Stimulated activated CD4-positive, alpha-beta T cell treated with anti-CD3 and anti-CD28 coated beads, TNF-alpha, amount 100 ng/mL, for 48 hours (primary cell): ENCODE measurements at regions not wholly inside any gene's neighbourhood (a gene's known extent, or its start where the extent isn't known, plus 50 kb on each side); places are given as distances from the start of the nearest gene placed in this dataset.

ENCODE experiments used
- DNase-seq, 3 donors: peaks; one replicate each; pipeline ENCODE4 v3.0.0-alpha.2; 2020; ENCODE audit warnings: low read depth in 3 of 3

DNA sequence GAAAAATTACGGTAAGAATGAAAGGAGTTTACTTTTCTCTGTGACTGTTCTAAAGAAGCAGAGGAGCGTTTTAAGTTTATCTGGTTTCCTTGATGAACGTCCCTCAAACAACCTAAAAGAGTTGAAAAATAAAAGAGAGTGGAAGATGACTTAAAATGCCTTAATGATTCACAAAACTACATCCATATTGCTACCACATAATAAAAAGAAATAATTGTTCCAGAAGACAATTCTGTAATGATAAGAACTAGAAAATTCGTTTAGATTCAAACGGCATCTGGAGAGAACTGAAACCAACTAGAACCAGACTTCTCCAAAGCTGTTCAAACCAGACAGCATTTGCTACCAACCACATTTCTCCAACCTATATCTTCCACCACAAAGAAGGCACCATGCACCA lies 68.1 kb downstream of the TEKT4 start:
- DNase-seq: no peak

DNA sequence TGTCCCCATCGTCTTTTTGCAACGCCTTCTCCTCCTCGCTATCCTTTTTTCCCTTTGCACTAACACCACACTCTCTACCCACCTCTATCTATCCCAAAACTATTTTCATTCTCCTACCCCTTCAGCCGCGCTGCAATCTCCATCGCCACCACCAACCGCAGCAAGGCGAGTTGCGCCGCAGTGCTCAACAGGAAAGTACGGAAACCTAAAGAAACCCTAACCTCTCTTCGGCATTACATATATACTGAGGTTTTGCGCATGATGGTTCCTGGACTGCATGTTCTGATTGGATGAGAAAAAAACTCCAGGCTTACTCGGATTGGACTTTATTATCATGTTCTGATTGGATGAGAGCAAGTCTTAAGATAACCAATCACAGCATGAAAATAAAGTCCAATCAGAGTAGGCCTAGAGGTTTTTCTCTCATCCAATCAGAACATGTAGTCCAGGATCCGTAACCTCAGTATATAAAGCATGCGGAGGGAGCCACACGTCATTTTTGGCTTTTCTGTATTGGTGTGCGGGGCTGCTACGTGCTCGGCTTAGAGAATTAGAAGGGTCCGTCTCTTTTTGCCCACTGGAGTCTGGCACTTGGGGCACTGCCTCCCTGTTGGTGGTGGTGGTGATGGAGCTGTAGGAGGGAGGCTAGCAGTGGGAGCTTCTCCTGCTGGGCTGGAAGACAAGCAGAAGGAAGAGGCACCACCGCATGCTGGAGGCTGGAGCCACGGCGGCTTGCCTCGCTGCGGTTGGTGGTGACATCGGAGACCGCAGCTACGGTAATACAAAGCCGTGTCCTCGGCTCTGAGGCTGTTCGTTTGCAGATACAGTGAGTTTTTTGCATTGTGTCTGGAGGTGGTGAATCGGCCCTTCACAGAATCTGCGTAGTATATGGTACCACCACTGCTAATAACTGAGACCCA lies 76.1 kb downstream of the TEKT4 start:
- no peak for DNase-seq

DNA sequence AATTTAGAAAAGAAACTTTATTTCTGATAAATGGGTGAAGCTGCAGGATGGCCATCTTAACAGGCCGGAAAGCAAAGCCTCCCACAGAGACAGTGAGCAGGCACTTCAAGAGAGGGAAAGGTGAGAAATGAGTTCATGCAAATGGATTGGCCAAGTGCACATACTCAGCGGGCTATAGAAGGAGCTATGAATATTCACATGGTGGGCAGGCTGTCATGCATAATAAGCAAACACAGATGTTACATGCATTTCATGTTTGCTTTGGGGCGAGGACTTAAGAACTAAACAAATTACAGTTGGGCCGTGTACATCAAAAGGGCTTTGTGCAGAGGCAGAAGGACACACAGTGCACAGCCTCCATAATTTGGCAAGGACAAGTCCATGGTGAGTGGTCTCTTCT lies 69.8 kb upstream of the MAL start:
- DNase-seq: no peak

DNA sequence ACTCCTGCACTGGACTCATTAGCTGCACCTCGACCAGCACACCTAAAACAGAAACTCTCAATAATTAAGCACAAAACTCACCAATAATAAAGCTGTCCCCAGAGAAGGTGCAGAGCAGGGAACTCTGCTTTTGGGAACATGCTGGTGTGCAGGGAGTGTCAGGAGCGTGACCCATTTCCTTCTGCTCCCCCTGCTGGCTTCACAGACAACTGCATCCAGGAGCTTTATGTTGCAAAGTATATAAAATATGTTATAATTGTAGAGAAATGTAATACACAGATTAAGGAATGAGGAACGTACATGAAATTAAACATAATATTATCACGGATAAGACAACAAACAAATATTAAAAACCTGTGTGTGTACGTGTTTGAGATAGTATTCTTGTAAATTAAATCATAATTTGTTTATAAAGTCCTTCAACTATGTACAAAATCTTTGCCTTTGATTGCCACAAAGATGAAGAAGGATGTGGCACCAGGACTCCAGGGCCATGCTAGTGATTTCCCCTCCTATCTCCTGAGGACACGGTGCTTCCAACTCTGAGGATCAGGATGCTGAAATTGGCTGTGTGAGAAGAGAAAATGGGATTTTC lies 68.6 kb upstream of the MAL start:
- peak in 2 of 3 donors; percentile 12 to 19 for DNase-seq

DNA sequence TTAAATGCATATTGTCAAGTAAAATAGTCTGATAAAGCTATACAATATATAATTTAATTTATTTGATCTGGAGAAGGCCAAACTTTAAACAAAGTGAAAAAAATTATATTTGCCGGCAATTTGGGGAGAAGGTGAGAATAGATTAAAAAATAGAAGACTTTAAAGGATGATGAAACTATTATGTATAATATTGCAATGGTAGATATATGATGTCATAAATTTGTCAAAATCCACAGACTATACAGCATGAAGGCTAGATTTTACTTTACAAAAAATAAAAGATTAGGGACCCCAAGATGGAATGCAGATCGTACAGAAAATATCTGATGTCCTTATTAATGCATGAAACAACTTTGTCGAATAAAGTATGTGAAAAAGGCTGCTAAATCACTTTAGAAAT lies 67.3 kb upstream of the MAL start:
- DNase-seq: no peak

DNA sequence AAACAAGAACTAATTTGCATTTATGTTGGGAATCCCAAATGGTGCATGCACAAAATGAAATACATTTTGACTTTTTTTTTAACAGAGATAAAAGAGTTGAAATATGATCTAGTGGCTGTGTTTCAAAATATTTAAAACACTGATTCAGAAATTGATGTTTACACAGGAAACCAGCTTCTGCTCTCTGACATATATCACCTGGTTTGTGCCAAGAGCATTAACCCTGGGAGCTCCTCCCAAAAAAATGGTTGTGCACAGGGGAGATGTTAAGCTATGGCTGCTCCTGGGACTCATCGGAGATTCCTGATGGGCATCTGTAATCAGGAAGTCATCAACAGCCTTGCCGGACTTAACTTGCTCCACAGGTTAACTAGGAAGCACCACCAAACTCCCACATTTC lies 65.2 kb upstream of the MAL start:
- no peak for DNase-seq

DNA sequence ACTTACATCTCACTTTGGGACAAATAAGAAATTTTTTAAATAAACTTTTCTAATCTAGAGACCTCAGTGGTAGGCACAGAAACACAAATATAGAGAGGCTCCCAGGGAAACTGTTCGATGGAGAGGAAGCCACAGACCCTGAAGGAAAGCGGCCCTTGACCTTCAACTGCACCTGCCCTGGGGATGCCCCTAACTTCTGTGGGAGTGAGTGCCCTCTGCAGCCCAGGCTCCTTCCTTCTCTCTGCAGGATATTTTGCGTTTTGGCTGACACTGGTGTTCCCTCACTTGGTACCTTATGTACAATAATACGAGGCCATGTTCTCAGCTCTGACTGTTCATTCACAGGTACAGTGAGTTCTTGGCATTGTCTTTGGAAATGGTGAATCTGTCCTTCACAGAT lies 64.8 kb upstream of the MAL start:
- DNase-seq: no peak

DNA sequence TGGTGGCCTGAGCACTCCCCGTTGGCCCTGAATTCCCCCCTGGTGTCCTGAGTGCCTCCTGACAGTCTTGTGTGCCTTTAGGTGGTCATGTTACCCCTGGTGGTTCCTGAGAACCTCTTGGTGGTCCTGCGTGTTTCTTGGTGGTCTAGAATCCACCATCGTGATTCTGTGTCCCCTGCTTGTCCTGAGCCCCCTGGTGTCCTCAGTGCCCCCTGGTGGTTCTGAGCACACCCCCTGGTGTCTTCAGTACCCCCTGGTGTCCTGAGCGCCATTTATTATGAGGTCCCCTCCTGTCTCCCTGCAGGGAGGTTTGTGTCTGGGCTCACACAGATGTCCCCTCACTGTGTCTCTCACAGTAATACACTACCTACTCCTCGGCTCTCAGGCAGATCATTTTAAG lies 61.3 kb upstream of the MAL start:
- DNase-seq: no peak

DNA sequence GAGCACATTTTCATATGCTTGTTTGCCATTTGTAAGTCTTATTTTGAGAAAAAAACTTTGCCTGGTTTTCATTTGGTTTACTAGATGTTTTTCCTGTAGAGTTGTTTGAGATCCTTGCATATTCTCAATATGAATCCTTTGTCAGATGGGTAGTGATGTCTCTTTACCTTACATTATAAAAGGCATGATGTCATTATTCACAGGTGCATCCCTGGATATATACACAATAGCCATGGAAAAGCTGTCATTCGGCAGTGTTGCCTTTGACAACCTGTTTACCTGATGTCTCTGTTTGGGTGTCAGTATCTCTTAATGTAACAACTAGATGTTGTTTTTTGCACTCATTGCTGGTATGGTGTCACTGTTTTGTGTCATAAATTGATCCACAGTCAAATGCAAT lies 58.8 kb upstream of the MAL start:
- DNase-seq: no peak

DNA sequence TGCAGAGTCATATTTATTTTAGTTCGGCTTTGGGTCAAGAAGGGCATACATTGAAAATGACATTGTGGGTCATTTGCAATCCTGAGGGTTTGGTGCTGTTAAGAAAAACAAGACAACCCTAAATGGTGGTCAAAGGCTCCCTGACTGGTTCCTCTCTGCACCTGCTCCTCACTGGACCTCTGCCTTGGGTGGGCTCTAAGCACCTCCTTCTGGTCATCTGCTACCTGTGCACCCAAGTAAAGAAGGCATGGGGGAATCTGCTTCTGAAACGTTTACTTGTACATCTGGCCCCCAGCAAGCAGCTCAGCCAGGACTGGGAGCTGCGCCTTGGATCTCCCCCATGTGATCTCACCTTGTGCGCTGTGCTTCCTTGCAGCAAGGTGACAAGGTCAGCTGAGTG lies 55.2 kb upstream of the MAL start:
- no peak for DNase-seq
